NCI-H1930 (cell line): ENCODE measurements at regions not wholly inside any gene's neighbourhood (a gene's known extent, or its start where the extent isn't known, plus 50 kb on each side); places are given as distances from the start of the nearest gene placed in this dataset.

Source experiments
- DNase-seq, 2 experiments: peaks; one replicate each; lab custom pipeline; 2025; lab: John Stamatoyannopoulos, UW

- no peak for DNase-seq
These were observed 76.6 kb upstream of the ITGA4 start for GRCh38 chr2:181380581-181380980.

GRCh38 chr2:181384923-181385322 is 72.3 kb upstream of the ITGA4 start:
- DNase-seq, result no peak

DNA sequence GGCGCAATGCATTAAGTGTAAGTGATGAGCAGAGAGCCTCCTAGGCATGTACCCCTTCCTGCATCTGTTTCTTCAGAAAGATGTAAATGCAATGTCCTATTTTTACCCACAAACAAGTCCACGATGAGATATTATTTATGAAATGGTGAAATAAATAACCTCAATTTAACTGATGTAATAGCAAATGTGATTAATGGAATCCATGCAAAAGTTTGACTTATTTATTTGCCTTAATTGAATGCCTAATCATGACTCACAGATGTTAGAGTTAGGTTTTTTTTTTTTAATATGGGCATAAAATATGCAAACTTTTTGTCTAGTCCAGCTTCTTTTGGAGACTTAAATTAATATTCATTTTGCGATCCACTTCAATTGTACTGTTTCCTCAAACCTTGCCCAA is 67.7 kb upstream of the ITGA4 start:
- no peak for DNase-seq

DNA sequence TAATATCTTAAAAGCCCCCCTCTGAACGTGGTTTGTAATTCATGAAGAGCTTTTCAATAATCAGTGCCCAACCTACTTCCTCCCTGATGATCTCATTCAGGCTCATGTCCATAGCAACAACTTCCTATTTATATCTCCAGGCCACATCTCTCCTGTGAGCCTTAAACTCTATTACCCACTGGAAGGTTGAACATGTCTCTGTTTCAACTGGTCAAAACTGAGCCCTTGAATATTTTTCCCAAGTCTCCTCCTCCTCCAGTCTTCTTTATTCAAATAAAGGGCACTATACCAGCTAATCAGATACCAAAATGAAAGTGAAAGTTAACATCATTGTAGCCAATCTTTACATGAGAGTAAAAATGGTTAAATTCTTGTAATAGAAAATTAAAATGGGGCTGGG is 63.7 kb upstream of the ITGA4 start:
- no peak for DNase-seq

GRCh38 chr2:181394741-181395437 is 62.3 kb upstream of the ITGA4 start:
- no peak for DNase-seq

GRCh38 chr2:181395851-181396250 is 61.3 kb upstream of the ITGA4 start:
- no peak for DNase-seq

- DNase-seq, result no peak
These were observed 60.7 kb upstream of the ITGA4 start for GRCh38 chr2:181396256-181397123.

DNA sequence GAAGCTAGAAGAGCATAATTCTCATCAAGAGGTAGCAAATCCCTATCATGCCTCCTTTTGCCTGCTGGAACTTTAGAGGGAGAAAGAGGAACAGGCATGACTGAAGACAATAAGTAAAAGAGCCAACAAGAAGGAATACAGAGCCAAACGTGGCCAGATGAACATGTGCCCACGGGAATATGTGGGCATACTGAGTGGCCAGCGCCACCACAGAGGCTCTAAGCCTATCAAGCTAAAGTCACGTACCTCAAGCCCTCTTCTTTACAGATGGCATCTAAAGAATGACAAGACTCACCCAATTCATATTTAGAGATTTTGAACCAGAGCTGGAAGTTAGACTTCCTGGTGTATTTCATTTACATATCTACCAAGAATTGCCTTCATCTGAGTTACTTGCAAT is 59.9 kb upstream of the ITGA4 start:
- no peak for DNase-seq

DNA sequence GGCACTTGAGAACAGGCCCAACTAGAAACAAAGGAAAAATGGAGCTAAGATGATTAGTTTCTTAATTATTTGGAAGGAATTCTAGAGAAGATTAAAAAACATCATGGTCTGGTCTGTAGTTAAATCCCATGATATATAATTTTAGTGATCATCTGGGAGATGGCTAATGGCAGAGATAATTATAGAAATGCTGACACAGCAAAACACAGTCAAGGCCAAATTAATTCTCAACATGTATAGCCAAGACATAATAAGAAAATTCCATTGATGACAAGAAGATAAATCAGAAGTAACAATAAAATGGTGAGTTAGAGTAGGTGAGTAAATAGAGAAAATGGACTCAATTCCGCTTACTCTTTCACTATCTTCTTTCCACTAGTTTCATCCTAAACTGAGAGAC is 59.2 kb upstream of the ITGA4 start:
- DNase-seq, result no peak

DNA sequence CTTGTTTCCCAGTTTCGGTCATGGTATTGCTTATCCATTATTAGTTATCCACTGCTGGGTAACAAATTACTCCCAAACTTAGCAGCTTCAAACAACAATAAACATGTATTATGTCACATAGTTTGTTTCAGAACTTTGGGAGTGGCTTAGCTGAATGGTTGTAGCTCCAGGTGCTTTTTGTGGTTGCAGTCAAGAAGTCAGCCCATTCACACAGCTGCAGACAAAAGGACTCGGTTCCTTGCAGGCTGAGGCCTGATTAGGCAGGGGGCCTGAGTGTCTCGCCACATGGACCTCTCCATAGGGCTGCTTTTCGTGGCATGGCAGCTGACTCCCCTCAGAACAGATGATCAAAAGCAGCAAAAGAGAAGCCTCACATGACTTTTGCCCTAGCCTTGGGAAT is 58.2 kb upstream of the ITGA4 start:
- no peak for DNase-seq

- DNase-seq, result no peak
These were observed 52.7 kb upstream of the ITGA4 start for GRCh38 chr2:181404472-181404871.

- no peak for DNase-seq
These were observed 50.0 kb upstream of the ITGA4 start for GRCh38 chr2:181407171-181407570.
